Brain microvascular endothelial cell (primary cell): ENCODE measurements at regions not wholly inside any gene's neighbourhood (a gene's known extent, or its start where the extent isn't known, plus 50 kb on each side); places are given as distances from the start of the nearest gene placed in this dataset.
A peak's percentile ranks its signal among the peaks of the same experiment; 100 is the strongest.

Source experiments
- DNase-seq: peaks from one replicate; pipeline ENCODE4 v3.0.0-alpha.2; 2020
- H3K27ac ChIP-seq: fragments of 250-450 bp; sonication (Bioruptor Pico); 2 replicates; pipeline ENCODE4 v1.5.1; 2020; ENCODE audit warnings: mild to moderate bottlenecking, moderate library complexity
- H3K27me3 ChIP-seq: fragments of 250-450 bp; sonication (Bioruptor Pico); replicated peaks from 2 replicates; pipeline ENCODE4 v1.5.1; 2020; ENCODE audit warnings: mild to moderate bottlenecking
- H3K36me3 ChIP-seq: fragments of 250-450 bp; sonication (Bioruptor Pico); replicated peaks from 2 replicates; pipeline ENCODE4 v1.5.1; 2020; ENCODE audit warnings: mild to moderate bottlenecking
- H3K4me3 ChIP-seq: 2 replicates; pipeline ENCODE4 v1.5.1; 2011; ENCODE audit warnings: low read depth, mild to moderate bottlenecking, control low read depth, low read length, moderate library complexity
- CTCF ChIP-seq: IDR thresholded peaks from 2 replicates; pipeline ENCODE4 v1.5.1; 2011; ENCODE audit warnings: low read depth, mild to moderate bottlenecking, moderate library complexity, low read length, control low read depth, inconsistent platforms; ENCODE audit errors: missing control alignments
- in situ Hi-C: cut with HindIII; loops from 2 replicates; pipeline ENCODE4 v1.10.0; 2017; ENCODE audit warnings: low sequenced_read_pairs, low pct_ligation_motif_present

GRCh38 chr17:69857412-69857835, 217.6 kb upstream of the KCNJ16 start:
- no peaks in the 10 kb centered on the region for H3K36me3 ChIP-seq
- H3K27ac ChIP-seq: no peak overlapping the region
- no peaks in the 10 kb centered on the region for H3K27me3 ChIP-seq
- DNase-seq: peak; percentile 58
- in situ Hi-C loops: no loop called here
- H3K4me3 ChIP-seq: no peak overlapping the region
- no peak for TF ChIP-seq CTCF

DNA sequence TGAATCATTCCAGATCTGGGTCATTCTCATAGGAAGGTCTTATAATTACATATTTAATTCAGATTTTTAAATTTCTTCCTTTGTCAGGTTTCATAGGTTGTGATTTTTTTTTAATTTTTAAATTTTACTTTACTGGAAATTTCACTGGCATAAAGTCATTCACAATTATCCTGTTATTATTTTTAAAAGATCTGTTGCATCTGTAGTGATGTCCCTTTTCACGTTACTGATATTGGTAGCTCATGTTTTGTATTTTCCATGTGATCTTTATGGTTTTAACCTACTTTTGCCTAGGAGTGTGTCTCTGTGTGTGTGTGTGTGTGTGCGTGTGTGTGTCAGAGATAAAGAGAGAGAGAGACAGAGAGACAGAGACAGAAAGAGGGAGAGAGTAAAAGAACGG, 216.6 kb upstream of the KCNJ16 start:
- Histone ChIP-seq H3K36me3 (no peaks in the 10 kb centered on the region), H3K27ac (no peak overlapping the region), H3K4me3 (no peak overlapping the region), H3K27me3 (no peaks in the 10 kb centered on the region)
- TF ChIP-seq CTCF: no peak
- in situ Hi-C loops: no loop called here
- no peak for DNase-seq

DNA sequence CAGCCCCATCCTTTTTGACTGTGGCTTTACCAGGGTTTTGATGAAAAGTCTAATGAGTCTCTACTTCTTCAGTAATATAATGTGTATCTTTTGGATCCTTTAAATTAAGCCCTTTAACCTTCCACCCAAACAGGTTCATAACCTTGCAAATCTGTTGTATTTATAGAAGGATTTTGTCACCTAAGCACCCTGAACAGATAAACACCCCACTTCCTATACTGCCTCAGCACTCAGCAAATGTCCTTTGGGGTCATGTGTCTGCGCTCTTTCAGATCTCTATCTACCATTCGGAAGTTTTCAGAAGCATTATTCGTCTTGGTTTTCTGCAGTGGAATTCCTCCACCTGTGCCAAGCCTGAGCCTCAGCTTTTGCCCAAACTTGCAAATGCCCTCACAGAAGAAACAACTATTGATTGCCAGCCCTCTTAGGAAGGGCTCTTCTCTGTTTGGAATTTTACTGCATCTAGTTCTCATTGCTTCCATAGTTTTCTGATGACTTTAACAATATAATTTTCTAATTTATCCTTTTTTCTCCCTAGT, 214.8 kb upstream of the KCNJ16 start:
- in situ Hi-C loops: no loop called here
- TF ChIP-seq CTCF: no peak
- Histone ChIP-seq H3K36me3 (no peaks in the 10 kb centered on the region), H3K4me3 (no peak overlapping the region), H3K27ac (no peak overlapping the region), H3K27me3 (no peaks in the 10 kb centered on the region)
- DNase-seq: no peak

- no peaks in the 10 kb centered on the region for H3K36me3 ChIP-seq
- no peak overlapping the region for H3K27ac ChIP-seq
- DNase-seq: no peak
- H3K4me3 ChIP-seq: no peak overlapping the region
- TF ChIP-seq CTCF: no peak
- in situ Hi-C loops: no loop called here
- no peaks in the 10 kb centered on the region for H3K27me3 ChIP-seq
Measured at GRCh38 chr17:69864462-69864861, 210.6 kb upstream of the KCNJ16 start.

- H3K27ac ChIP-seq: no peak overlapping the region
- in situ Hi-C loops: no loop called here
- DNase-seq: no peak
- no peak overlapping the region for H3K4me3 ChIP-seq
- no peaks in the 10 kb centered on the region for H3K27me3 ChIP-seq
- no peaks in the 10 kb centered on the region for H3K36me3 ChIP-seq
- TF ChIP-seq CTCF: no peak
Measured at GRCh38 chr17:69869667-69870066, 205.4 kb upstream of the KCNJ16 start.

GRCh38 chr17:69870091-69870530, 204.9 kb upstream of the KCNJ16 start:
- Histone ChIP-seq H3K27ac (no peak overlapping the region), H3K36me3 (no peaks in the 10 kb centered on the region), H3K4me3 (no peak overlapping the region), H3K27me3 (no peaks in the 10 kb centered on the region)
- peak; percentile 42 for DNase-seq
- no peak for TF ChIP-seq CTCF
- in situ Hi-C loops: no loop called here
